A549 (cell line): ENCODE measurements at regions not wholly inside any gene's neighbourhood (a gene's known extent, or its start where the extent isn't known, plus 50 kb on each side); places are given as distances from the start of the nearest gene placed in this dataset.

ENCODE experiments used
- ATAC-seq, 2 experiments: fragments of 200-7000 bp in 1 of 2; fragments of >200 bp in 1 of 2; cut with Nextera tagmentation in 1 of 2; cut with Tn5 transposase in 1 of 2; 3 replicates each; pipeline versions ENCODE4 v1.8.0 to v1.9.1; 2018 to 2020; ENCODE audit warnings: mild to moderate bottlenecking in 1 of 2, moderate library complexity in 1 of 2
- CTCF ChIA-PET: fragments of 300-600 bp; sonication (Branson Sonifier 250); formaldehyde crosslinking; extraction: SDS; loops from one replicate; lab custom pipeline; 2021; ENCODE audit warnings: antibody characterized with exemption, inconsistent platforms; lab: Yijun Ruan, JAX
- POLR2A ChIA-PET: fragments of 350-600 bp; formaldehyde crosslinking; extraction: SDS; loops from one replicate; lab custom pipeline; 2021; ENCODE audit warnings: antibody characterized with exemption, inconsistent platforms; lab: Yijun Ruan, JAX
- DNase-seq, 2 experiments: peaks; one replicate each; pipeline versions ENCODE4 v3.0.0 to v3.0.0-alpha.2; 2011 to 2016; ENCODE audit warnings: low read depth in 1 of 2, low spot score in 1 of 2
- FAIRE-seq: peaks from 2 replicates; lab custom pipeline; 2011; peaks lifted over from hg19 to GRCh38; lab: Jason Lieb, UNC
- H3K27ac ChIP-seq, 2 experiments: fragments of >200 bp; sonication (Bioruptor Twin); formaldehyde crosslinking; 3 replicates each; pipeline ENCODE4 v1.5.1; 2016 to 2017
- H3K4me1 ChIP-seq: fragments of >200 bp; sonication (Bioruptor Twin); formaldehyde crosslinking; 3 replicates; pipeline ENCODE4 v1.6.1; 2016
- H3K4me2 ChIP-seq: fragments of >200 bp; sonication (Bioruptor Twin); formaldehyde crosslinking; 3 replicates; pipeline ENCODE4 v1.6.1; 2016
- H3K4me3 ChIP-seq: fragments of >200 bp; sonication (Bioruptor Twin); formaldehyde crosslinking; 3 replicates; pipeline ENCODE4 v1.5.1; 2016
- H3K9me3 ChIP-seq: fragments of >200 bp; sonication (Bioruptor Twin); formaldehyde crosslinking; 3 replicates; pipeline ENCODE4 v1.6.1; 2016
- BCL3 ChIP-seq: fragments of >200 bp; sonication (Bioruptor Twin); formaldehyde crosslinking; IDR thresholded peaks from 3 replicates; pipeline ENCODE4 v1.6.1; 2016
- CHD4 ChIP-seq: fragments of 200-600 bp; sonication (generic); IDR thresholded peaks from 2 replicates; pipeline ENCODE4 v1.6.1; 2016; ENCODE audit warnings: antibody characterized with exemption, mild to moderate bottlenecking, borderline replicate concordance
- ESRRA ChIP-seq: fragments of 150-350 bp; IDR thresholded peaks from 2 replicates; pipeline ENCODE4 v1.6.1; 2014; ENCODE audit warnings: mild to moderate bottlenecking, low read length, borderline replicate concordance
- GATA3 ChIP-seq: IDR thresholded peaks from 2 replicates; pipeline ENCODE4 v1.6.1; 2012; ENCODE audit warnings: borderline replicate concordance
- MAFK ChIP-seq: fragments of 450-650 bp; IDR thresholded peaks from 2 replicates; pipeline ENCODE4 v1.6.1; 2014; ENCODE audit not compliant: partially characterized antibody
- MAX ChIP-seq: IDR thresholded peaks from 2 replicates; pipeline ENCODE4 v1.6.1; 2012
- NPAS2 ChIP-seq: fragments of 250-450 bp; sonication (Bioruptor Pico); IDR thresholded peaks from 2 replicates; pipeline ENCODE4 v1.8.0; 2022; ENCODE audit warnings: mild to moderate bottlenecking, moderate library complexity, borderline replicate concordance
- NR3C1 ChIP-seq: fragments of >200 bp; sonication (Bioruptor Twin); formaldehyde crosslinking; IDR thresholded peaks from 3 replicates; pipeline ENCODE4 v1.6.1; 2017
- POLR2AphosphoS2 ChIP-seq: conservative IDR thresholded peaks from 2 replicates; pipeline ENCODE4 v1.6.1; 2012; ENCODE audit warnings: low read length, improper control_type of control experiment, inconsistent platforms
- RFX5 ChIP-seq: fragments of 450-650 bp; IDR thresholded peaks from 2 replicates; pipeline ENCODE4 v1.7.1; 2014; ENCODE audit warnings: antibody characterized with exemption, mild to moderate bottlenecking, moderate library complexity
- TFCP2L1 ChIP-seq: fragments of 250-450 bp; sonication (Bioruptor Pico); IDR thresholded peaks from 2 replicates; pipeline ENCODE4 v1.5.0; 2021; ENCODE audit warnings: mild to moderate bottlenecking
- TP53 ChIP-seq: fragments of 250-450 bp; sonication (Bioruptor Pico); IDR thresholded peaks from 2 replicates; pipeline ENCODE4 v1.5.0; 2021; ENCODE audit warnings: mild to moderate bottlenecking, moderate library complexity
- WGBS: methylation state at CpG from one replicate; pipeline ENCODE4 v1.1.6; 2017; ENCODE audit errors: missing lambda C conversion rate; 5-methylcytosine and 5-hydroxymethylcytosine counted together
- TF ChIP-seq, protein P1 (sequence below): IDR thresholded peaks from 2 replicates; pipeline ENCODE4 v1.6.1; 2012
- TF ChIP-seq, protein P2 (sequence below): fragments of 450-650 bp; IDR thresholded peaks from 2 replicates; pipeline ENCODE4 v1.6.1; 2014; ENCODE audit warnings: antibody characterized with exemption
- TF ChIP-seq, protein P3 (sequence below): IDR thresholded peaks from 2 replicates; pipeline ENCODE4 v1.6.1; 2012; ENCODE audit warnings: low read depth, borderline replicate concordance

DNA sequence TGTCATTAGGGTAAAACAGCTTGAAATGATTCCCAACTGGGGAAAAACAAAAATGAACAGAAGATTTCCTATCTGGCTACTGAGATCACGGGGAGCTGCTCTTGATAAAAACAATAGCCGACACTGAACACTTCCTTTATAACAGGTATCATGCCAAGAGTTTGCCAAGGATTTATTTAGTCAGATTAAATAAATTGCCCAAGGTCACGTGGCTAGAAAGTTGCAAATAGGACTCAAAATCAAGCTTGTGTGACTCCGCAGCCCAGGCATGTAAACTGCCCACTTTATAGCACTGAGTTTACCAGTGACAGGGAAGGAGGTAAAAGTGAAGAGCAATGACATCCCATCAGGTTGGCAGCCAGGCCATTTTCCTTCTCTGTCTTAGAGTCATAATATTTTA lies 120.7 kb upstream of the ZNF618 start:
- H3K4me1 ChIP-seq = no peaks in the 10 kb centered on the region
- no peak overlapping the region for H3K27ac ChIP-seq
- ChIA-PET CTCF (interaction anchor here (2.1 kb wide), 1 partner anchor 17 kb away, joined by 8 read pairs; no protein-coding TSS in a partner anchor), POLR2A (no interaction called here)
- peaks cover 16% of the 10 kb centered on the region for H3K9me3 ChIP-seq
- no peak overlapping the region for H3K4me2 ChIP-seq
- TF ChIP-seq NPAS2 (CRISPR knock-in tag) = no peak
- no peak for TF ChIP-seq RFX5
- no peak for DNase-seq
- ATAC-seq = no peak
- H3K4me3 ChIP-seq = no peak overlapping the region
- WGBS = 51% methylated on average over 4 of the region's 4 CpGs
- no peak for FAIRE-seq

DNA sequence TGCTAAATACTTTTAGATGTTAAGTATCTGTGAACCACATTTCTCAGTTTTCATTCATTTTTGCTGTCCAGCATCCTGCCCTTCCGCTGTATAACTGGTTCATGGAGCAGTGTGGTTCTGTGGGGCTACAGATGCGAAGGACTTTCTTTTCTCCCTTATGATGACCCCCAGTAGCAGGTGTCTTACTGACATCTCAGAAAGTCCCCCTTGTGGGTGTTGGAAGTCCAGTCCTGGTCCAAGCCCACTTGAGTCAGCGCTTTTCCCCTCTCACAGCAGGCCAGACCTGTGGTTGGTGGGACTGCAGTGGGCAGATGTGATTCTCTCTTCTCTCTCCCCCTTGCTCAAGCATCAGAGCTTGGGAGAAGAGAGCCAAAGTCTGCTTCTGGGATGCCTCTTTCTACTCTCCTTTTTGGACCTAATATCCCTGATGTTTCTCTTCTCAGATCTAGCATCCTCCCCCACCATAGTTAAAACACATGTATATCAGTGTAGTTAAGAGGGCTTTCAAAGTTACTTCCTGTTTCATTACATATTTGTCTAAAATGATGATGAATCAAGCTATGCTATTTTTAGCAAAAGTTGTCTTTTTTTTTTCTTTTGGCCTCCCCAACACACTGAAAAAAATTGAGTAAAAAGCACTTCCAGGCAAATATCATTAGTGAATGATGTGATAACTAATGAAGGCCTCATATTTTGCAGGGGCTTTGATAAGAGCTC lies 119.5 kb upstream of the ZNF618 start:
- Histone ChIP-seq H3K4me2 (no peak overlapping the region), H3K4me3 (no peak overlapping the region), H3K4me1 (no peaks in the 10 kb centered on the region), H3K27ac (no peak overlapping the region), H3K9me3 (peaks cover 20% of the 10 kb centered on the region)
- TF ChIP-seq, protein P1, sequence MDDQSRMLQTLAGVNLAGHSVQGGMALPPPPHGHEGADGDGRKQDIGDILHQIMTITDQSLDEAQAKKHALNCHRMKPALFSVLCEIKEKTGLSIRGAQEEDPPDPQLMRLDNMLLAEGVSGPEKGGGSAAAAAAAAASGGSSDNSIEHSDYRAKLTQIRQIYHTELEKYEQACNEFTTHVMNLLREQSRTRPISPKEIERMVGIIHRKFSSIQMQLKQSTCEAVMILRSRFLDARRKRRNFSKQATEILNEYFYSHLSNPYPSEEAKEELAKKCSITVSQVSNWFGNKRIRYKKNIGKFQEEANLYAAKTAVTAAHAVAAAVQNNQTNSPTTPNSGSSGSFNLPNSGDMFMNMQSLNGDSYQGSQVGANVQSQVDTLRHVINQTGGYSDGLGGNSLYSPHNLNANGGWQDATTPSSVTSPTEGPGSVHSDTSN = no peak
- no peak for TF ChIP-seq ESRRA
- TF ChIP-seq MAX = no peak
- WGBS = 83% methylated on average over 3 of the region's 3 CpGs
- FAIRE-seq (no peak), ATAC-seq (no peak), DNase-seq (no peak)
- ChIA-PET POLR2A (no interaction called here), CTCF (interaction anchor here (0.8 to 1.0 kb wide), 2 partner anchors 11 to 40 kb away, joined by 3 read pairs; no protein-coding TSS in a partner anchor)

DNA sequence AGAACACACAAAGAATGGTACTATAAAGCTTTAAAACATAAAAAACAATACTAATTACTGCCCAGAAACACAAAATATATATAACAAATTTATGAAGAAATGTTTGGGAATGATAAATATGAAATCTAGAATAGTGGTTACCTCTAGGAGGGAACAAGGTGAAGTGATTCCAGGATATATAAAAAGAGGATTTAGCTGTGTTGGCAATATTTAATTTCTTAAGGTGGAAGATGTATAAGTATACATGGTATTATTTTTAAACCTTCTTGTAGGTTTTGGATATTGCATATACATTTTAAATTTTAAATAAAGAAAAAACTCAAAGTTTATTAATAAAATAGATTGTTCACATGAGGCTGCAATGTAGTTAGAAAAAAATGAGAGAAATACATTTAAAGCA lies 112.7 kb upstream of the ZNF618 start:
- Histone ChIP-seq H3K27ac (no peak overlapping the region), H3K4me2 (no peak overlapping the region), H3K4me3 (no peak overlapping the region), H3K9me3 (peaks cover 20% of the 10 kb centered on the region), H3K4me1 (no peaks in the 10 kb centered on the region)
- no peak for TF ChIP-seq BCL3
- peak; percentile 38 for TF ChIP-seq MAFK
- TF ChIP-seq, protein P2, sequence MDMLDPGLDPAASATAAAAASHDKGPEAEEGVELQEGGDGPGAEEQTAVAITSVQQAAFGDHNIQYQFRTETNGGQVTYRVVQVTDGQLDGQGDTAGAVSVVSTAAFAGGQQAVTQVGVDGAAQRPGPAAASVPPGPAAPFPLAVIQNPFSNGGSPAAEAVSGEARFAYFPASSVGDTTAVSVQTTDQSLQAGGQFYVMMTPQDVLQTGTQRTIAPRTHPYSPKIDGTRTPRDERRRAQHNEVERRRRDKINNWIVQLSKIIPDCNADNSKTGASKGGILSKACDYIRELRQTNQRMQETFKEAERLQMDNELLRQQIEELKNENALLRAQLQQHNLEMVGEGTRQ = no peak
- ChIA-PET POLR2A (no interaction called here), CTCF (interaction anchor here (1.4 to 1.9 kb wide), 2 partner anchors 11 to 20 kb away, joined by 3 to 4 read pairs; no protein-coding TSS in a partner anchor)
- ATAC-seq (no peak), FAIRE-seq (no peak), DNase-seq (no peak)

- Histone ChIP-seq H3K27ac (no peak overlapping the region), H3K9me3 (peaks cover 12% of the 10 kb centered on the region), H3K4me1 (no peaks in the 10 kb centered on the region), H3K4me3 (no peak overlapping the region), H3K4me2 (no peak overlapping the region)
- ATAC-seq (no peak), FAIRE-seq (no peak), DNase-seq (no peak)
- ChIA-PET CTCF (no interaction called here), POLR2A (no interaction called here)
- TF ChIP-seq TP53 (CRISPR knock-in tag) = no peak
- 9% methylated on average over 1 of the region's 1 CpG for WGBS
Measured at GRCh38 chr9:113764572-113764971, 111.5 kb upstream of the ZNF618 start.

- H3K4me2 ChIP-seq = no peak overlapping the region
- DNase-seq = no peak
- 13% methylated on average over 1 of the region's 1 CpG for WGBS
- no peak overlapping the region for H3K4me3 ChIP-seq
- FAIRE-seq = no peak
- no peak for ATAC-seq
- POLR2A ChIA-PET = no interaction called here
- H3K9me3 ChIP-seq = no peaks in the 10 kb centered on the region
- CTCF ChIA-PET = interaction anchor here (0.7 kb wide), 1 partner anchor 902 kb away, joined by 3 read pairs; no protein-coding TSS in a partner anchor
- no peak overlapping the region for H3K27ac ChIP-seq
- H3K4me1 ChIP-seq = no peaks in the 10 kb centered on the region
- TF ChIP-seq GATA3 (no peak), NR3C1 (no peak), POLR2AphosphoS2 (no peak), NPAS2 (CRISPR knock-in tag) (no peak), CHD4 (no peak), TFCP2L1 (CRISPR knock-in tag) (no peak)
- TF ChIP-seq, protein P3, sequence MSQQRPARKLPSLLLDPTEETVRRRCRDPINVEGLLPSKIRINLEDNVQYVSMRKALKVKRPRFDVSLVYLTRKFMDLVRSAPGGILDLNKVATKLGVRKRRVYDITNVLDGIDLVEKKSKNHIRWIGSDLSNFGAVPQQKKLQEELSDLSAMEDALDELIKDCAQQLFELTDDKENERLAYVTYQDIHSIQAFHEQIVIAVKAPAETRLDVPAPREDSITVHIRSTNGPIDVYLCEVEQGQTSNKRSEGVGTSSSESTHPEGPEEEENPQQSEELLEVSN = no peak
- TF ChIP-seq, all 56 proteins: peak for 0
Measured at GRCh38 chr9:113769412-113769811, 106.7 kb upstream of the ZNF618 start.
